ENCODE measurements at regions not wholly inside any gene's neighbourhood (a gene's known extent, or its start where the extent isn't known, plus 50 kb on each side); places are given as distances from the start of the nearest gene placed in this dataset.
"Not testable (repeated sequence)": the region's sequence is repeated elsewhere in the genome, so short reads cannot be mapped to it uniquely, and the experiment has no call there.

DNA sequence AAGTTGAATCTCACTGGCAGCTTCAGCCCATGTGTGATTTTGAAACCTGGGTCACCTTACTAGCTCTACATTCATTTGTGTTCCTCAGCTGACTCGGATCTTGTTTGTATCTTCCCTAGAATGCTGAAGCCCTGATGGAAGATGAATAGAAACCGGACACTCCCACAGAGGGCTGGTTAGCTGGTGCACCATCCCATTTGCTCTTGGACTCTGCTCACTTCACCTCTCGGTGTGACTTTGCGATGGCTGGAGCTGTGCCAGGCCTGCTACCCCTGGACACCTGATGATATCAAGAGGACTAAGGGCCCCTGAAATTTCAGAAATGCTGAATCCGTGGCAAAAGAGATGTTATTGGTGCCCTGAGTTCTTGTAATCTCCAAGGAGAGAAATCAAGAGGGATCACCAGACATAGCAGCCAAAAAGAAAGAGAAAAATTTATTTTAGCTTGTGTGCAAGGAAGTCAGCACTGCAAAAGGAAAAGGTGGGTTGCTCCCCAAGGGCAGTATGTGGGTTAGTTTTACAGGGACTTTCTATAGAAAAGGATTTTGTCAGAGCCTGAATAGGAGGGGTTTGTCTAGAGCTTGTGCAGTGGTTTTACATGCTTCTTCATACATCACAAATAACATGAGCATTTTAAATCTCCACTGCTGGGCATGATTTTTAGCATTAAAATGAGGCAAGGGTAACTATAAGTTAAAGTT, 426.3 kb upstream of the NOX3 start:
- Mint-ChIP-seq H3K27ac (peak overlapping the region; percentile 77 to 96 (median 88)), H3K9me3 (no peaks in the 10 kb centered on the region), H3K27me3 (peaks cover 4% of the 10 kb centered on the region), H3K4me1 (peaks cover 5 to 41% (median 15%) of the 10 kb centered on the region in 4 donors), H3K36me3 (peaks cover 7% of the 10 kb centered on the region), H3K4me3 (peak overlapping the region in 2 of 4 donors; percentile 55 to 64)
- ATAC-seq (ENCODE audit: low read depth in 2 of 2): peak in 1 of 2 donors; percentile 27
- H3K36me3 ChIP-seq (ENCODE audit: control insufficient read depth, insufficient read depth, low read length): no peaks in the 10 kb centered on the region
- H3K4me1 ChIP-seq (ENCODE audit: control insufficient read depth, insufficient read depth, low read length, poor library complexity, severe bottlenecking): peaks cover 24% of the 10 kb centered on the region
- H3K9me3 ChIP-seq (ENCODE audit: control insufficient read depth in 2 of 2, low read length in 2 of 2): no peaks in the 10 kb centered on the region
- no peaks in the 10 kb centered on the region for H3K27me3 ChIP-seq (ENCODE audit: control insufficient read depth, insufficient read depth, low read length)
- peak overlapping the region; percentile 20 for H3K4me3 ChIP-seq (ENCODE audit: low read depth, low read length)
- no peak overlapping the region for H3K27ac ChIP-seq (ENCODE audit: insufficient read depth, low read length, poor library complexity, severe bottlenecking)
- no peak for DNase-seq

GRCh38 chr6:155880900-155881299, 425.3 kb upstream of the NOX3 start:
- no peak overlapping the region for H3K27ac ChIP-seq (ENCODE audit: insufficient read depth, low read length, poor library complexity, severe bottlenecking)
- no peaks in the 10 kb centered on the region for H3K36me3 ChIP-seq (ENCODE audit: control insufficient read depth, insufficient read depth, low read length)
- no peak overlapping the region for H3K4me3 ChIP-seq (ENCODE audit: low read depth, low read length)
- Mint-ChIP-seq H3K27ac (peak overlapping the region in 2 of 3 donors; percentile 77 to 96), H3K27me3 (peaks cover 4% of the 10 kb centered on the region), H3K9me3 (no peaks in the 10 kb centered on the region), H3K4me3 (peak overlapping the region in 1 of 4 donors; percentile 7), H3K36me3 (peaks cover 7% of the 10 kb centered on the region), H3K4me1 (peaks cover 5 to 41% (median 15%) of the 10 kb centered on the region in 4 donors)
- no peaks in the 10 kb centered on the region for H3K27me3 ChIP-seq (ENCODE audit: control insufficient read depth, insufficient read depth, low read length)
- H3K4me1 ChIP-seq (ENCODE audit: control insufficient read depth, insufficient read depth, low read length, poor library complexity, severe bottlenecking): peaks cover 24% of the 10 kb centered on the region
- ATAC-seq (ENCODE audit: low read depth in 2 of 2) (no peak), DNase-seq (no peak)
- no peaks in the 10 kb centered on the region for H3K9me3 ChIP-seq (ENCODE audit: control insufficient read depth in 2 of 2, low read length in 2 of 2)

GRCh38 chr6:155872961-155873360, 417.3 kb upstream of the NOX3 start:
- Mint-ChIP-seq H3K27ac (peak overlapping the region in 2 of 3 donors; percentile 5 to 49), H3K9me3 (peaks cover 0 to 2% (median 0%) of the 10 kb centered on the region in 7 donors), H3K4me1 (peaks cover 0 to 5% (median 2%) of the 10 kb centered on the region in 4 donors), H3K27me3 (no peaks in the 10 kb centered on the region), H3K36me3 (no peaks in the 10 kb centered on the region), H3K4me3 (no peak overlapping the region)
- no peak overlapping the region for H3K27ac ChIP-seq (ENCODE audit: insufficient read depth, low read length, poor library complexity, severe bottlenecking)
- no peak overlapping the region for H3K4me3 ChIP-seq (ENCODE audit: low read depth, low read length)
- H3K27me3 ChIP-seq (ENCODE audit: control insufficient read depth, insufficient read depth, low read length): no peaks in the 10 kb centered on the region
- no peaks in the 10 kb centered on the region for H3K4me1 ChIP-seq (ENCODE audit: control insufficient read depth, insufficient read depth, low read length, poor library complexity, severe bottlenecking)
- H3K36me3 ChIP-seq (ENCODE audit: control insufficient read depth, insufficient read depth, low read length): no peaks in the 10 kb centered on the region
- ATAC-seq (ENCODE audit: low read depth in 2 of 2): no peak
- H3K9me3 ChIP-seq (ENCODE audit: control insufficient read depth in 2 of 2, low read length in 2 of 2): no peaks in the 10 kb centered on the region
- no peak for DNase-seq

DNA sequence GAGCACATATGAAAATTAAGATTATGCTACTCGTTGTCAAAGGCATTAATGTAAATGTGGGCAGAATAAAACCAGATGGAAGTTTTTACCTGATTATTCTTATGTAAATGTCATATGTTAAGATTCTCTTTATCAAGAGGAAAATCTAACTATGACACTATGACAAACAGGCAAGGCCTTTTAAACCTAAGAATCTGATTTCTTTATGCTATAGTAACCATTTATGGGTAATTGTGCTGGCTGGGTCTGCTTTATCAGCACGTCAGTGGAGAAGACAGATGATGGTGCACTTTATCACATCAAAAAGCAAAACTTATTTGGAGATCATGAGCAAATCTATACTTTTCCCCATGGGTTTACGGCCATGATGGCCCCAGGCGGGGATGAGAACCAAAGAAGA, 412.0 kb upstream of the NOX3 start:
- H3K36me3 Mint-ChIP-seq: no peaks in the 10 kb centered on the region
- H3K27ac Mint-ChIP-seq: no peak overlapping the region
- peaks cover 4% of the 10 kb centered on the region for H3K27me3 Mint-ChIP-seq
- no peaks in the 10 kb centered on the region for H3K36me3 ChIP-seq (ENCODE audit: control insufficient read depth, insufficient read depth, low read length)
- H3K27me3 ChIP-seq (ENCODE audit: control insufficient read depth, insufficient read depth, low read length): no peaks in the 10 kb centered on the region
- H3K4me1 ChIP-seq (ENCODE audit: control insufficient read depth, insufficient read depth, low read length, poor library complexity, severe bottlenecking): no peaks in the 10 kb centered on the region
- DNase-seq (no peak), ATAC-seq (ENCODE audit: low read depth in 2 of 2) (no peak)
- no peak overlapping the region for H3K4me3 ChIP-seq (ENCODE audit: low read depth, low read length)
- peaks cover 0 to 6% (median 2%) of the 10 kb centered on the region in 7 donors for H3K9me3 Mint-ChIP-seq
- no peak overlapping the region for H3K27ac ChIP-seq (ENCODE audit: insufficient read depth, low read length, poor library complexity, severe bottlenecking)
- H3K9me3 ChIP-seq (ENCODE audit: control insufficient read depth in 2 of 2, low read length in 2 of 2): no peaks in the 10 kb centered on the region
- no peak overlapping the region for H3K4me3 Mint-ChIP-seq
- no peaks in the 10 kb centered on the region for H3K4me1 Mint-ChIP-seq

DNA sequence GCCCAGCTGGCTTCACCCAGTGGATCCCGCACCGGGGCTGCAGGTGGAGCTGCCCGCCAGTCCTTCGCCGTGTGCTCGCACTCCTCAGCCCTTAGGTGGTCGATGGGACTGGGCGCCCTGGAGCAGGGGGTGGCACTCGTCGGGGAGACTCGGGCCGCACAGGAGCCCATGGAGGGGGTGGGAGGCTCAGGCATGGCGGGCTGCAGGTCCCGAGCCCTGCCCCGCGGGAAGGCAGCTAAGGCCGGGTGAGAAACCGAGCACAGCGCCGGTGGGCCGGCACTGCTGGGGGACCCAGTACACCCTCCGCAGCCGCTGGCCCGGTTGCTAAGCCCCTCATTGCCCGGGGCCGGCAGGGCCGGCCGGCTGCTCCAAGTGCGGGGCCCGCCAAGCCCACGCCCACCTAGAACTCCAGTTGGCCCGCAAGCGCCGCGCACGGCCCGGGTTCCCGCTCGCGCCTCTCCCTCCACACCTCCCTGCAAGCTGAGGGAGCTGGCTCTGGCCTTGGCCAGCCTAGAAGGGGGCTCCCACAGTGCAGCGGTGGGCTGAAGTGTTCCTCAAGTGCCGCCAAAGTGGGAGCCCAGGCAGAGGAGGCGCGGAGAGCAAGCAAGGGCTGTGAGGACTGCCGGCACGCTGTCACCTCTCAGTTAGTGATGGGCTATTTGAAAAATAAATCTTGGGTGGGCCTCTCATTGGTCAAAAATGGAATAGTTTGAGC, 411.2 kb upstream of the NOX3 start:
- H3K4me1 ChIP-seq (ENCODE audit: control insufficient read depth, insufficient read depth, low read length, poor library complexity, severe bottlenecking); H3K27ac Mint-ChIP-seq; H3K36me3 Mint-ChIP-seq; H3K27me3 ChIP-seq (ENCODE audit: control insufficient read depth, insufficient read depth, low read length); H3K9me3 ChIP-seq (ENCODE audit: control insufficient read depth in 2 of 2, low read length in 2 of 2); H3K9me3 Mint-ChIP-seq; H3K27ac ChIP-seq (ENCODE audit: insufficient read depth, low read length, poor library complexity, severe bottlenecking); H3K4me3 Mint-ChIP-seq; H3K4me1 Mint-ChIP-seq; ATAC-seq (ENCODE audit: low read depth in 2 of 2); DNase-seq; H3K4me3 ChIP-seq (ENCODE audit: low read depth, low read length); H3K27me3 Mint-ChIP-seq; H3K36me3 ChIP-seq (ENCODE audit: control insufficient read depth, insufficient read depth, low read length): not testable (repeated sequence)

DNA sequence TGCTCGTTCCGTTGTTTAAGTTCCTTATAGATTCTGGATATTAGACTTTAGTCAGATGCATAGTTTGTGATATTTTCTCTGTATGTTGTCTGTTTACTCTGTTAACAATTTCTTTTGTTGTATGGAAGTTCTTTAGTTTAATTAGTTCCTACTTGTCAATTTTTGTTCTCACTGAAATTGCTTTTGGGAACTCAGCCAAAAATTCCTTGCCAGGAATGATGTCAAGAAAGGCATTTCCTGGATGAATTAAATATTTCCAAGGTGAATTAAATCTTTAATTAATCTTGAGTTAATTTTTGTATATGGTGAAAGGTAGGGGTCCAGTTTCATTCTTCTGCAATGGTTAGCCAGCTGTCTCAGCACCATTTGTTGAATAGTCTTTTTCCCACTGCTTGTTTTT, 406.2 kb upstream of the NOX3 start:
- DNase-seq (no peak), ATAC-seq (ENCODE audit: low read depth in 2 of 2) (no peak)
- Mint-ChIP-seq H3K4me3 (no peak overlapping the region), H3K27me3 (peaks cover 4% of the 10 kb centered on the region), H3K36me3 (no peaks in the 10 kb centered on the region), H3K27ac (peak overlapping the region in 1 of 3 donors; percentile 27), H3K9me3 (peaks cover 5 to 9% (median 7%) of the 10 kb centered on the region in 7 donors), H3K4me1 (no peaks in the 10 kb centered on the region)
- no peaks in the 10 kb centered on the region for H3K4me1 ChIP-seq (ENCODE audit: control insufficient read depth, insufficient read depth, low read length, poor library complexity, severe bottlenecking)
- H3K4me3 ChIP-seq (ENCODE audit: low read depth, low read length): no peak overlapping the region
- peaks cover 0 to 13% of the 10 kb centered on the region in 2 experiments for H3K9me3 ChIP-seq (ENCODE audit: control insufficient read depth in 2 of 2, low read length in 2 of 2)
- no peaks in the 10 kb centered on the region for H3K36me3 ChIP-seq (ENCODE audit: control insufficient read depth, insufficient read depth, low read length)
- no peak overlapping the region for H3K27ac ChIP-seq (ENCODE audit: insufficient read depth, low read length, poor library complexity, severe bottlenecking)
- H3K27me3 ChIP-seq (ENCODE audit: control insufficient read depth, insufficient read depth, low read length): no peaks in the 10 kb centered on the region

- H3K27me3 ChIP-seq (ENCODE audit: control insufficient read depth, insufficient read depth, low read length); H3K36me3 Mint-ChIP-seq; H3K4me1 ChIP-seq (ENCODE audit: control insufficient read depth, insufficient read depth, low read length, poor library complexity, severe bottlenecking); ATAC-seq (ENCODE audit: low read depth in 2 of 2); H3K4me3 Mint-ChIP-seq; H3K27me3 Mint-ChIP-seq; H3K36me3 ChIP-seq (ENCODE audit: control insufficient read depth, insufficient read depth, low read length); H3K4me1 Mint-ChIP-seq; H3K27ac Mint-ChIP-seq; H3K27ac ChIP-seq (ENCODE audit: insufficient read depth, low read length, poor library complexity, severe bottlenecking); DNase-seq; H3K4me3 ChIP-seq (ENCODE audit: low read depth, low read length): not testable (repeated sequence)
- peaks cover 0 to 13% of the 10 kb centered on the region in 2 experiments for H3K9me3 ChIP-seq (ENCODE audit: control insufficient read depth in 2 of 2, low read length in 2 of 2)
- H3K9me3 Mint-ChIP-seq: peaks cover 5 to 11% (median 7%) of the 10 kb centered on the region in 7 donors
These were observed 403.3 kb upstream of the NOX3 start for GRCh38 chr6:155858906-155859305.

Data from CD4-positive, CD25-positive, alpha-beta regulatory T cell (primary cell).